ENCODE measurements at regions not wholly inside any gene's neighbourhood (a gene's known extent, or its start where the extent isn't known, plus 50 kb on each side); places are given as distances from the start of the nearest gene placed in this dataset.

- TF ChIP-seq SIN3A (IDR thresholded peaks at IDR 0.05; ENCODE audit: borderline replicate concordance, insufficient read depth, low read length) (no peak), FOXP2 (optimal IDR thresholded peaks at IDR 0.05; ENCODE audit: borderline replicate concordance, extremely low read depth, extremely low read length, insufficient read depth) (no peak), REST (IDR thresholded peaks at IDR 0.05; ENCODE audit: insufficient read depth in 1 of 2, low read depth in 2 of 2, low read length in 2 of 2) (no peak), POLR2AphosphoS5 (IDR thresholded peaks at IDR 0.05; ENCODE audit: low read depth, low read length) (no peak), TAF1 (IDR thresholded peaks at IDR 0.05; ENCODE audit: borderline replicate concordance, insufficient read depth, low read length) (no peak)
Observed at GRCh38 chr2:7226501-7226900, 309.3 kb downstream of the RNF144A start.

DNA sequence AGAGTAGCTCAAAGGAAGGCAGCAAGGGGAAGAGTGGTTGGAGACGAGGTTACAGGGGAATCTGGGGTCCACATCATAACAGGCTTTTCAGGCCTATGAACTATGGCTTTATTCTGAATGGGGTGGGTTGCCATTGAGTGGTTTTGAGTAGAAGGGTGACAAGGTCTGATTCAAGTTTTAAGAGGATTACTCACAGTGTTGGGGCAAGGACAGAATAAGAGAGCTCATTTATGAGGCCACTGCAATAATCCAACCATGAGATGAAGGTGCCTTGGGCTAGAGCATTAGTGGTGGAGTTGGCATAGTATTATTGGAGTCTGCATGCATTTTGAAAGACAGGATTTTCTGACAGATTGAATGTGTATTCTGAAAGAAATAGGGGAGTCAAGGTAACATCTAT is 315.9 kb downstream of the RNF144A start:
- TF ChIP-seq FOXP2 (optimal IDR thresholded peaks at IDR 0.05; ENCODE audit: borderline replicate concordance, extremely low read depth, extremely low read length, insufficient read depth) = no peak
- no peak for TF ChIP-seq POLR2AphosphoS5 (IDR thresholded peaks at IDR 0.05; ENCODE audit: low read depth, low read length)
- TF ChIP-seq SIN3A (IDR thresholded peaks at IDR 0.05; ENCODE audit: borderline replicate concordance, insufficient read depth, low read length) = no peak

GRCh38 chr2:7237466-7237865 is 320.3 kb downstream of the RNF144A start:
- no peak for TF ChIP-seq POLR2AphosphoS5 (IDR thresholded peaks at IDR 0.05; ENCODE audit: low read depth, low read length)

DNA sequence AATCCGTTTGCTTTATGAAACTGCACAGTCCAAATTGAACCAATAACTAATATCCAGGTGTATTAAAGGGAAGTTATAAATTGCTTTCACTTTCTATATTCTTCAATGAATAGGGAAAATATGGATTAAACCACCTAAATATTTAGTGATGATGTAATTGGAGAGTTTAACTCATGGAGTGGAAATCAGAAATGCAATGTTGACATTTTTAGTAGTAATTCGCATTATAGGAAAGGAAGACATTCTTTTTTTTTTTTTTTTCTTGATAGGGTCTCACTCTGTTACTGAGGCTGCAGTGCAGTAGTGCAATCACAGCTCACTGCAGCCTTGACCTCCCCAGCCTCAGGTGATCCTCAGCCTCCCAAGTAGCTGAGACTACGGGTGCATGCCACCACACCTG is 321.9 kb downstream of the RNF144A start:
- TF ChIP-seq POLR2AphosphoS5 (IDR thresholded peaks at IDR 0.05; ENCODE audit: low read depth, low read length) (no peak), FOXP2 (optimal IDR thresholded peaks at IDR 0.05; ENCODE audit: borderline replicate concordance, extremely low read depth, extremely low read length, insufficient read depth) (no peak), REST (IDR thresholded peaks at IDR 0.05; ENCODE audit: insufficient read depth in 1 of 2, low read depth in 2 of 2, low read length in 2 of 2) (no peak), SIN3A (IDR thresholded peaks at IDR 0.05; ENCODE audit: borderline replicate concordance, insufficient read depth, low read length) (no peak), TAF1 (IDR thresholded peaks at IDR 0.05; ENCODE audit: borderline replicate concordance, insufficient read depth, low read length) (no peak)

GRCh38 chr2:7241041-7241745 is 324.0 kb downstream of the RNF144A start:
- TF ChIP-seq FOXP2 (optimal IDR thresholded peaks at IDR 0.05; ENCODE audit: borderline replicate concordance, extremely low read depth, extremely low read length, insufficient read depth) = no peak
- TF ChIP-seq POLR2AphosphoS5 (IDR thresholded peaks at IDR 0.05; ENCODE audit: low read depth, low read length) = no peak
- no peak for TF ChIP-seq SIN3A (IDR thresholded peaks at IDR 0.05; ENCODE audit: borderline replicate concordance, insufficient read depth, low read length)
- no peak for TF ChIP-seq TAF1 (IDR thresholded peaks at IDR 0.05; ENCODE audit: borderline replicate concordance, insufficient read depth, low read length)
- TF ChIP-seq REST (IDR thresholded peaks at IDR 0.05; ENCODE audit: insufficient read depth in 1 of 2, low read depth in 2 of 2, low read length in 2 of 2) = no peak

DNA sequence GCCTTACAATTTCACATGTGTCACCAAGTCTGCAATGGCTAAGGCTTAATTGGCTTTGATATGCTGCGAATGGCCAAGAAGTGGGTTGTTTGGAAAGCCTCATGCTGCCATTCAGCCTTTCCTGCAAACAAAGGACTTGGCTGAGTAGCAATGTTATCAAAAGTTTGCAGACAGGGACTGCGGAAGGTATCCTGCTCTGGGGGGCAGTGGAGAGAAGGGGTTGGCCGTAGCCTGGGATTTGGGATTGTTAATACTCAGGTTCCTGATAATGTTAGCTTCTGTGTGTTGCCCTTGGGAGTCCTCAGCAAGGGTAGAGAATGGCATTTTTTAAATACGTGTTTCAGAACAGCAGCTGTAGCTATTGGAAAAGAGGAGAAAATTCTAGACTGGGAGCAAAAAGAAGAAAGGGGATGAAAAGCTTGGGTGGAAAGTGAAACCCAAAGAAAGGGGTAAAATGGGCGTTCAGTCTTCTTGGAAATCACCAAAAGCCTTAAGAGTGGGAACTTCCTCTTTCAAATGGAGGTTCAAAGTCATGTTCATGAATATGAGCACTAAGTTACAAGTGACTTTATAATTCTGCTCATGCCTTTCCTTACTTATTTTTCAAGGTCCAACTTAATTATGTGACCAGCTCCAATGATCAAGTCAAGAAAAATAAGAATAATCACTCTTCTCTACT is 325.1 kb downstream of the RNF144A start:
- no peak for TF ChIP-seq REST (IDR thresholded peaks at IDR 0.05; ENCODE audit: insufficient read depth in 1 of 2, low read depth in 2 of 2, low read length in 2 of 2)
- TF ChIP-seq POLR2AphosphoS5 (IDR thresholded peaks at IDR 0.05; ENCODE audit: low read depth, low read length) = no peak
- no peak for TF ChIP-seq TAF1 (IDR thresholded peaks at IDR 0.05; ENCODE audit: borderline replicate concordance, insufficient read depth, low read length)
- TF ChIP-seq FOXP2 (optimal IDR thresholded peaks at IDR 0.05; ENCODE audit: borderline replicate concordance, extremely low read depth, extremely low read length, insufficient read depth) = no peak
- TF ChIP-seq SIN3A (IDR thresholded peaks at IDR 0.05; ENCODE audit: borderline replicate concordance, insufficient read depth, low read length) = no peak
